K562 (cell line): ENCODE measurements at regions not wholly inside any gene's neighbourhood (a gene's known extent, or its start where the extent isn't known, plus 50 kb on each side); places are given as distances from the start of the nearest gene placed in this dataset.

Experiments used
- ATAC-seq: fragments of 200-7000 bp; cut with Tn5 transposase; 3 replicates; pipeline ENCODE4 v1.9.1; 2020; ENCODE audit warnings: moderate library complexity
- BruUV-seq: library from RNA; stranded (reverse); fragments of 400-500 nt; replicated peaks from 2 replicates; lab custom pipeline; 2021; lab: Mats Ljungman, UMichigan
- CTCF ChIA-PET: fragments of 300-600 bp; formaldehyde crosslinking; extraction: SDS; loops from one replicate; lab custom pipeline; 2021; ENCODE audit warnings: low intra/inter-chr PET ratio; lab: Yijun Ruan, JAX
- POLR2A ChIA-PET: fragments of 300-600, 350-650 bp; sonication (Branson Sonifier 250); formaldehyde crosslinking; extraction: SDS; loops from one replicate; lab custom pipeline; 2021; ENCODE audit warnings: antibody characterized with exemption, inconsistent platforms; lab: Yijun Ruan, JAX
- DNase-seq, 4 experiments: peaks; one replicate each; pipeline versions ENCODE4 v3.0.0 to v3.0.0-alpha.2; 2011 to 2018; ENCODE audit warnings: low spot score in 3 of 4, mixed read lengths in 3 of 4; ENCODE audit errors: extremely low read depth in 1 of 4
- FAIRE-seq: peaks from 2 replicates; lab custom pipeline; 2011; peaks lifted over from hg19 to GRCh38; lab: Jason Lieb, UNC
- H2AFZ ChIP-seq: 2 replicates; pipeline ENCODE4 v1.6.0; 2011; ENCODE audit warnings: low read depth, low read length, control low read depth, inconsistent platforms
- H3K27ac ChIP-seq: fragments of 200-600 bp; 3 replicates; pipeline ENCODE4 v1.8.0; 2011; ENCODE audit warnings: low read depth, mild to moderate bottlenecking, control low read depth, inconsistent platforms, low read length, moderate library complexity, mixed read lengths; ENCODE audit errors: extremely low read depth
- H3K27me3 ChIP-seq, 2 experiments: fragments of 300-600 bp in 1 of 2; 2 replicates in 1 of 2; 3 replicates in 1 of 2; pipeline versions ENCODE4 v1.6.0 to v1.8.0; 2011; ENCODE audit warnings: inconsistent platforms in 2 of 2, low read length in 2 of 2, mild to moderate bottlenecking in 1 of 2, mixed read lengths in 1 of 2, moderate library complexity in 1 of 2; ENCODE audit not compliant: control insufficient read depth in 2 of 2, insufficient read depth in 2 of 2
- H3K36me3 ChIP-seq: fragments of 300-600 bp; 3 replicates; pipeline ENCODE4 v1.8.0; 2011; ENCODE audit warnings: mild to moderate bottlenecking, low read length, inconsistent platforms; ENCODE audit not compliant: control insufficient read depth, insufficient read depth
- H3K4me1 ChIP-seq, 2 experiments: fragments of 200-600 bp in 1 of 2; replicated peaks in 1 of 2; 2 replicates in 1 of 2; 3 replicates in 1 of 2; pipeline versions ENCODE4 v1.5.1 to v1.8.0; 2011; ENCODE audit warnings: inconsistent platforms in 2 of 2, low read length in 2 of 2, mild to moderate bottlenecking in 1 of 2, mixed read lengths in 1 of 2, moderate library complexity in 1 of 2; ENCODE audit not compliant: control insufficient read depth in 2 of 2, insufficient read depth in 2 of 2
- H3K4me2 ChIP-seq: 2 replicates; pipeline ENCODE4 v1.6.1; 2011; ENCODE audit warnings: low read length, control low read depth, inconsistent platforms, mixed read lengths; ENCODE audit not compliant: insufficient read depth
- H3K4me3 ChIP-seq: fragments of 200-600 bp; sonication (generic), shearing (Covaris generic); 2 replicates; pipeline ENCODE4 v1.5.1; 2016; ENCODE audit warnings: control low read depth, inconsistent platforms
- H3K79me2 ChIP-seq: fragments of 200-600 bp; 3 replicates; pipeline ENCODE4 v1.8.0; 2011; ENCODE audit warnings: low read length, inconsistent platforms; ENCODE audit not compliant: control insufficient read depth, insufficient read depth
- H3K9ac ChIP-seq, 2 experiments: 2 replicates each; pipeline versions ENCODE4 v1.6.0 to v1.6.1; 2011; ENCODE audit warnings: low read depth in 2 of 2, low read length in 2 of 2, control low read depth in 1 of 2, inconsistent platforms in 1 of 2, mild to moderate bottlenecking in 1 of 2, mixed read lengths in 1 of 2; ENCODE audit not compliant: insufficient read depth in 1 of 2
- H3K9me1 ChIP-seq: one replicate; pipeline ENCODE4 v1.6.0; 2011; ENCODE audit warnings: inconsistent platforms, mild to moderate bottlenecking, low read length, moderate library complexity; ENCODE audit not compliant: control insufficient read depth, insufficient read depth
- H3K9me3 ChIP-seq: replicated peaks from 2 replicates; pipeline ENCODE4 v1.5.1; 2011; ENCODE audit warnings: low read depth, low read length, inconsistent platforms; ENCODE audit not compliant: control insufficient read depth, insufficient read depth
- H4K20me1 ChIP-seq: replicated peaks from 2 replicates; pipeline ENCODE4 v1.6.1; 2011; ENCODE audit warnings: low read length, inconsistent platforms, mixed read lengths; ENCODE audit not compliant: control insufficient read depth, insufficient read depth
- DDX20 ChIP-seq: fragments of 450-650 bp; IDR thresholded peaks from 2 replicates; pipeline ENCODE4 v1.6.1; 2016; ENCODE audit warnings: missing genetic modification characterization, low read depth, mild to moderate bottlenecking, missing compliant biosample characterization, moderate library complexity
- EWSR1 ChIP-seq: fragments of 450-650 bp; IDR thresholded peaks from 2 replicates; pipeline ENCODE4 v1.6.1; 2018; ENCODE audit warnings: borderline replicate concordance, mild to moderate bottlenecking, low read depth, moderate library complexity; ENCODE audit not compliant: partially characterized antibody
- GATAD2A ChIP-seq: fragments of 450-650 bp; IDR thresholded peaks from 2 replicates; pipeline ENCODE4 v1.6.1; 2017
- GTF2A2 ChIP-seq: IDR thresholded peaks from 2 replicates; pipeline ENCODE4 v1.6.1; 2016; ENCODE audit warnings: mild to moderate bottlenecking, missing genetic modification characterization, missing compliant biosample characterization
- HDAC3 ChIP-seq: fragments of 450-650 bp; IDR thresholded peaks from 2 replicates; pipeline ENCODE4 v1.6.1; 2018; ENCODE audit warnings: borderline replicate concordance, mild to moderate bottlenecking, moderate library complexity; ENCODE audit not compliant: partially characterized antibody
- KLF13 ChIP-seq: fragments of 450-650 bp; IDR thresholded peaks from 2 replicates; pipeline ENCODE4 v1.6.1; 2016; ENCODE audit warnings: missing genetic modification characterization, low read depth, mild to moderate bottlenecking, missing compliant biosample characterization, moderate library complexity, borderline replicate concordance
- LEF1 ChIP-seq: fragments of 450-650 bp; IDR thresholded peaks from 2 replicates; pipeline ENCODE4 v1.6.1; 2016; ENCODE audit warnings: mild to moderate bottlenecking
- NCOR1 ChIP-seq: fragments of 450-650 bp; IDR thresholded peaks from 2 replicates; pipeline ENCODE4 v1.6.1; 2016; ENCODE audit warnings: mild to moderate bottlenecking, moderate library complexity
- NFRKB ChIP-seq: fragments of 450-650 bp; IDR thresholded peaks from 2 replicates; pipeline ENCODE4 v1.6.1; 2016; ENCODE audit warnings: low read depth
- NR1H2 ChIP-seq: sonication (generic); formaldehyde crosslinking; IDR thresholded peaks from 2 replicates; pipeline ENCODE4 v1.4.0; 2020; ENCODE audit warnings: mild to moderate bottlenecking, missing genetic modification reagents
- SETDB1 ChIP-seq: IDR thresholded peaks from one replicate; pipeline ENCODE4 v1.6.1; 2012; ENCODE audit warnings: low read length, control low read depth, inconsistent platforms
- STAT5B ChIP-seq: fragments of 250-450 bp; sonication (Bioruptor Pico); IDR thresholded peaks from 2 replicates; pipeline ENCODE4 v1.8.0; 2021; ENCODE audit warnings: mild to moderate bottlenecking, inconsistent platforms
- TCF7L2 ChIP-seq: fragments of 150-350 bp; IDR thresholded peaks from 2 replicates; pipeline ENCODE4 v1.6.1; 2016; ENCODE audit warnings: low read depth, mild to moderate bottlenecking, low read length, moderate library complexity
- TRIM24 ChIP-seq, 2 experiments: fragments of 450-650 bp; IDR thresholded peaks; 2 replicates each; pipeline ENCODE4 v1.6.1; 2016
- WHSC1 ChIP-seq: IDR thresholded peaks from one replicate; pipeline ENCODE4 v1.6.1; 2012; ENCODE audit warnings: low read length, control low read depth, inconsistent platforms
- ZNF140 ChIP-seq: fragments of 250-450 bp; sonication (Bioruptor Pico); IDR thresholded peaks from 2 replicates; pipeline ENCODE4 v1.8.0; 2021; ENCODE audit warnings: moderate library complexity, mild to moderate bottlenecking, inconsistent platforms
- ZNF143 ChIP-seq: sonication (generic); formaldehyde crosslinking; IDR thresholded peaks from 2 replicates; pipeline ENCODE4 v1.9.0; 2022; ENCODE audit warnings: mild to moderate bottlenecking, missing genetic modification reagents
- ZNF23 ChIP-seq: fragments of 250-450 bp; sonication (Bioruptor Pico); IDR thresholded peaks from 2 replicates; pipeline ENCODE4 v1.4.0; 2020; ENCODE audit warnings: mild to moderate bottlenecking
- ZNF75A ChIP-seq: fragments of 450-650 bp; formaldehyde crosslinking; IDR thresholded peaks from 2 replicates; pipeline ENCODE4 v1.4.0; 2020; ENCODE audit warnings: mild to moderate bottlenecking
- ZNF830 ChIP-seq: fragments of 250-450 bp; sonication (Bioruptor Pico); IDR thresholded peaks from 2 replicates; pipeline ENCODE4 v1.5.0; 2021; ENCODE audit warnings: mild to moderate bottlenecking
- WGBS: fragments of 100-300 bp; shearing (Covaris generic); methylation state at CpG from one replicate; pipeline ENCODE4 v1.1.6; 2016; ENCODE audit warnings: low coverage, mixed read lengths; ENCODE audit not compliant: insufficient coverage; ENCODE audit errors: missing lambda C conversion rate; 5-methylcytosine and 5-hydroxymethylcytosine counted together
- in situ Hi-C: fragments of 300-500 bp; cut with MboI; formaldehyde crosslinking; loops from 4 replicates; pipeline ENCODE4 v1.15.0; 2018; ENCODE audit warnings: inconsistent platforms, mixed read lengths
- intact Hi-C: fragments of 100-400 bp; cut with micrococcal nuclease; formaldehyde crosslinking; loops from 2 replicates; pipeline ENCODE4 v1.14.2; 2022
- TF ChIP-seq, protein P1 (sequence below): conservative IDR thresholded peaks from 2 replicates; pipeline ENCODE4 v1.6.1; 2011; ENCODE audit warnings: low read depth, mild to moderate bottlenecking, low read length; ENCODE audit not compliant: control insufficient read depth
- TF ChIP-seq, protein P2 (sequence below), 2 experiments: fragments of 450-650 bp; IDR thresholded peaks; 2 replicates each; pipeline ENCODE4 v1.6.1; 2016

GRCh38 chr9:7490317-7491108 is 309.1 kb downstream of the DMAC1 start (continued):
- TF ChIP-seq ZNF140 (CRISPR knock-in tag), result no peak
- TF ChIP-seq DDX20, result no peak
- no peak for TF ChIP-seq ZNF75A (CRISPR knock-in tag)
- no peak for TF ChIP-seq TCF7L2
- no peak for TF ChIP-seq GATAD2A
- no peak for TF ChIP-seq WHSC1
- no peak for TF ChIP-seq EWSR1
- TF ChIP-seq, protein P1, sequence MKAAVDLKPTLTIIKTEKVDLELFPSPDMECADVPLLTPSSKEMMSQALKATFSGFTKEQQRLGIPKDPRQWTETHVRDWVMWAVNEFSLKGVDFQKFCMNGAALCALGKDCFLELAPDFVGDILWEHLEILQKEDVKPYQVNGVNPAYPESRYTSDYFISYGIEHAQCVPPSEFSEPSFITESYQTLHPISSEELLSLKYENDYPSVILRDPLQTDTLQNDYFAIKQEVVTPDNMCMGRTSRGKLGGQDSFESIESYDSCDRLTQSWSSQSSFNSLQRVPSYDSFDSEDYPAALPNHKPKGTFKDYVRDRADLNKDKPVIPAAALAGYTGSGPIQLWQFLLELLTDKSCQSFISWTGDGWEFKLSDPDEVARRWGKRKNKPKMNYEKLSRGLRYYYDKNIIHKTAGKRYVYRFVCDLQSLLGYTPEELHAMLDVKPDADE, result no peak
- TF ChIP-seq LEF1, result no peak
- TF ChIP-seq, all 486 proteins: peak for 0

DNA sequence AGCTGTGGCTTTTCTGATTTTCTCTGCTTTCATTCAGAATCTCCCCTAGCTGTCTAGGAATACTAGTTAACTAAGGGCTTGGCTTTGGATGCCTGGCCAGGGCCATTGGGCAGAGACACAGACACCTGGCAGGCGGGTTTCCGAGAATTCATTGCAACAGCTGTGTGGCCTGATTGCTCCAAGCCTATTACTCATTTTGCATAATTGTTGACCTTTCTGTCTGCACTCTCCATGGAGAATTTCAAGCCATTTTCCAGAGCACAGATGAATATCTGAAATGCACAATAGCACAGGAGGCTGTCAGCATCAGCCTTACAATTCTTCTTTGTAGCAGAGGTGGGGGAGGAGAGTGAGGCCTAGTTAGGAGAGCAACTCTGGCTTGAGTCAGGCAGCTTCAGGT is 310.5 kb downstream of the DMAC1 start:
- H3K9me1 ChIP-seq, result no peaks in the 10 kb centered on the region
- H3K27me3 ChIP-seq, result no peaks in the 10 kb centered on the region
- ChIA-PET POLR2A (no interaction called here), CTCF (no interaction called here)
- no peak overlapping the region for H3K9ac ChIP-seq
- WGBS, result 0% methylated on average over 2 of the region's 2 CpGs
- no peak overlapping the region for H2AFZ ChIP-seq
- in situ Hi-C loops, result no loop called here
- H3K79me2 ChIP-seq, result no peaks in the 10 kb centered on the region
- intact Hi-C loops, result no loop called here
- no peak overlapping the region for H3K27ac ChIP-seq
- no peaks in the 10 kb centered on the region for H3K36me3 ChIP-seq
- H3K9me3 ChIP-seq, result no peaks in the 10 kb centered on the region
- H3K4me1 ChIP-seq, result no peaks in the 10 kb centered on the region
- ATAC-seq (no peak), DNase-seq (no peak), FAIRE-seq (no peak)
- no TSS peak for BruUV-seq
- no peaks in the 10 kb centered on the region for H4K20me1 ChIP-seq
- H3K4me3 ChIP-seq, result no peak overlapping the region
- no peak overlapping the region for H3K4me2 ChIP-seq
- TF ChIP-seq TCF7L2 (no peak), NFRKB (no peak), ZNF143 (no peak), NCOR1 (no peak), NR1H2 (CRISPR knock-in tag) (no peak), TRIM24 (IDR thresholded peaks at IDR 0.05) (no peak), ZNF830 (CRISPR knock-in tag) (no peak), ZNF23 (CRISPR knock-in tag) (no peak), GTF2A2 (no peak), SETDB1 (no peak), STAT5B (no peak), HDAC3 (no peak), KLF13 (no peak)
- TF ChIP-seq, protein P2, sequence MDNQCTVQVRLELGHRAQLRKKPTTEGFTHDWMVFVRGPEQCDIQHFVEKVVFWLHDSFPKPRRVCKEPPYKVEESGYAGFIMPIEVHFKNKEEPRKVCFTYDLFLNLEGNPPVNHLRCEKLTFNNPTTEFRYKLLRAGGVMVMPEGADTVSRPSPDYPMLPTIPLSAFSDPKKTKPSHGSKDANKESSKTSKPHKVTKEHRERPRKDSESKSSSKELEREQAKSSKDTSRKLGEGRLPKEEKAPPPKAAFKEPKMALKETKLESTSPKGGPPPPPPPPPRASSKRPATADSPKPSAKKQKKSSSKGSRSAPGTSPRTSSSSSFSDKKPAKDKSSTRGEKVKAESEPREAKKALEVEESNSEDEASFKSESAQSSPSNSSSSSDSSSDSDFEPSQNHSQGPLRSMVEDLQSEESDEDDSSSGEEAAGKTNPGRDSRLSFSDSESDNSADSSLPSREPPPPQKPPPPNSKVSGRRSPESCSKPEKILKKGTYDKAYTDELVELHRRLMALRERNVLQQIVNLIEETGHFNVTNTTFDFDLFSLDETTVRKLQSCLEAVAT (IDR thresholded peaks at IDR 0.05), result no peak
